ENCODE measurements at regions not wholly inside any gene's neighbourhood (a gene's known extent, or its start where the extent isn't known, plus 50 kb on each side); places are given as distances from the start of the nearest gene placed in this dataset.

DNA sequence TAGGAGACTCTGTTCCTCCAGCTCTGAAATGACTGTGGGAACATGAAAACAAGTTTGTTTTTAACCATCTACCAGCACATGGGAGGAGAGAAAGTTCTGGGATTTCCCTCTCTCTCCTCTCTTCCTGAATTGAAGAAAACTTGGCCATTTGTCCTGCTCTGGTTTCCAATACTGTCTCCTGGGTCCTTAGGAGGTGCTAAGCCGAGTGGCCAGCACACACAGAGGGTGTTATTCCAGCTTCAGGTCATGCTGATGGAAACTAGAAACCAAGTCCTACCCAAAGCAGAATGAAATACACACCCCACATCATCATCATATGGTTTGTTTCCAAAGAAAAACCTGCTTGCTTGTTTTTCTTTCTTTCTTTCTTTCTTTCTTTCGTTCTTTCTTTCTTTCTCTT lies 172.7 kb downstream of the RPLP1 start:
- no peak for TF ChIP-seq EP300 (IDR thresholded peaks at IDR 0.05; ENCODE audit: low read depth)
- TF ChIP-seq POLR2A (IDR thresholded peaks at IDR 0.05): no peak
- TF ChIP-seq POLR2AphosphoS5 (IDR thresholded peaks at IDR 0.05): no peak
- TF ChIP-seq, protein P1, sequence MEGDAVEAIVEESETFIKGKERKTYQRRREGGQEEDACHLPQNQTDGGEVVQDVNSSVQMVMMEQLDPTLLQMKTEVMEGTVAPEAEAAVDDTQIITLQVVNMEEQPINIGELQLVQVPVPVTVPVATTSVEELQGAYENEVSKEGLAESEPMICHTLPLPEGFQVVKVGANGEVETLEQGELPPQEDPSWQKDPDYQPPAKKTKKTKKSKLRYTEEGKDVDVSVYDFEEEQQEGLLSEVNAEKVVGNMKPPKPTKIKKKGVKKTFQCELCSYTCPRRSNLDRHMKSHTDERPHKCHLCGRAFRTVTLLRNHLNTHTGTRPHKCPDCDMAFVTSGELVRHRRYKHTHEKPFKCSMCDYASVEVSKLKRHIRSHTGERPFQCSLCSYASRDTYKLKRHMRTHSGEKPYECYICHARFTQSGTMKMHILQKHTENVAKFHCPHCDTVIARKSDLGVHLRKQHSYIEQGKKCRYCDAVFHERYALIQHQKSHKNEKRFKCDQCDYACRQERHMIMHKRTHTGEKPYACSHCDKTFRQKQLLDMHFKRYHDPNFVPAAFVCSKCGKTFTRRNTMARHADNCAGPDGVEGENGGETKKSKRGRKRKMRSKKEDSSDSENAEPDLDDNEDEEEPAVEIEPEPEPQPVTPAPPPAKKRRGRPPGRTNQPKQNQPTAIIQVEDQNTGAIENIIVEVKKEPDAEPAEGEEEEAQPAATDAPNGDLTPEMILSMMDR (IDR thresholded peaks at IDR 0.05): no peak
- intact Hi-C loops (cut with DNase I; ENCODE audit: low total_unique reads): no loop called here
- no peaks in the 10 kb centered on the region for H3K9me3 ChIP-seq
- H3K4me1 ChIP-seq: peaks cover 0 to 12% (median 5%) of the 10 kb centered on the region in 4 donors
- in situ Hi-C loops (cut with MboI; ENCODE audit: low pct_ligation_motif_present in 1 of 4, low pct_unique_long_range_greater_than_20kb in 1 of 4, low sequenced_read_pairs in 3 of 4): no loop called here
- H3K4me3 ChIP-seq: no peak overlapping the region
- 100% methylated on average over 1 of the region's 2 CpGs; no CpG with 5 or more reads in 1 of the 2 donors for WGBS, 2 donors (ENCODE audit: low coverage in 1 of 2)
- no peak overlapping the region for H3K27ac ChIP-seq
- no peaks in the 10 kb centered on the region for H3K27me3 ChIP-seq
- no peaks in the 10 kb centered on the region for H3K36me3 ChIP-seq
- DNase-seq: no peak

DNA sequence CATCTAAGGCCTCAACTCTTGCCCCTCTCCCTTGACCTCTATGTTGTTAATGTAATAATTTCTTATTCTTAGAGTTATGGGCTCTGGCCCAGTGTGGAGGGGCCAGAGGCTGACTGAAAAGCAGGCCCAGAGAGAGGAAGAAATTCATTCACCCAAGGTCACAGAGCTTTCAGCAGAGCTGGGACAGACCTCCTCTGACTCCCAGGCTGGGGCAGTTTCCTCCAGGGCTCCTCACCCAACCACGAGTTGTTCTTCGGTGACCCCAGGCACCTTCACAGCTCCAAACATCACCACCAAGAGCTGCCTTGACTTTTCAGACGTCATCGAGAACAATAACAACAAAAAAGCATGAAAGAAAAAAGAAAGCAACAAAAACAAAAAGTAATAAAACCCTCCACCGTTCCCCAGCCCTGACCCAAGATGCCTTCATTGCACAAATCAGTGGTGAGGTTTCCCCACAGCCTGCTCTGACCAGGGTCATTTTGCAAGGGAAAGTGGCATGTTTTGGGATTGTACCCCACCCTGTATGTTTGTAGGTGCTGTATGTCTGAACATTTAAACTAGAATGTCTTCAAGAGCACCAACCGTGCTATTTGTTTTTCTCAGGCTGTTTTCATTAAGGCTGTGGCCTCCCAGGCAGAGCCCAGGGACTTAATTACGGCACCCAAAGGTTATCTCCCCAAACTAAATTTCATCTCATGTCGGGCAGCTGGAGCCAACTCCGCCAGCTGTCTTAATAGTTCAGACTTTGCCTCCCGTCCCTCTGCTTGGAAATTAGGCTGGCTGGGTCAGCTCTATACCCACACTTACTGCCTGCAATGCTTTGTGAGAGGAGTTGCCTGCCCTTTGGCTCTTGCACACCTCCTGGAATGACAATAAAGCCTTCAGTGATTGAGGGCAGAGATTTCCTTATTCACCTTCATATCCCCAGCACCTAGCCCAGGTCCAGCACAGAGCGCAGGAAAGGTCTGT lies 173.8 kb downstream of the RPLP1 start:
- Histone ChIP-seq H3K27me3 (no peaks in the 10 kb centered on the region), H3K4me1 (peaks cover 0 to 12% (median 5%) of the 10 kb centered on the region in 4 donors), H3K9me3 (no peaks in the 10 kb centered on the region), H3K27ac (no peak overlapping the region), H3K36me3 (no peaks in the 10 kb centered on the region), H3K4me3 (no peak overlapping the region)
- intact Hi-C loops (cut with DNase I; ENCODE audit: low total_unique reads): no loop called here
- TF ChIP-seq POLR2AphosphoS5 (IDR thresholded peaks at IDR 0.05) (no peak), EP300 (IDR thresholded peaks at IDR 0.05; ENCODE audit: low read depth) (no peak), POLR2A (IDR thresholded peaks at IDR 0.05) (no peak)
- TF ChIP-seq, protein P1 (IDR thresholded peaks at IDR 0.05): no peak
- DNase-seq: peak; percentile 41
- in situ Hi-C loops (cut with MboI; ENCODE audit: low pct_ligation_motif_present in 1 of 4, low pct_unique_long_range_greater_than_20kb in 1 of 4, low sequenced_read_pairs in 3 of 4): no loop called here
- WGBS, 2 donors (ENCODE audit: low coverage in 1 of 2): 43 to 60% methylated on average over 5 to 11 of the region's 11 CpGs

DNA sequence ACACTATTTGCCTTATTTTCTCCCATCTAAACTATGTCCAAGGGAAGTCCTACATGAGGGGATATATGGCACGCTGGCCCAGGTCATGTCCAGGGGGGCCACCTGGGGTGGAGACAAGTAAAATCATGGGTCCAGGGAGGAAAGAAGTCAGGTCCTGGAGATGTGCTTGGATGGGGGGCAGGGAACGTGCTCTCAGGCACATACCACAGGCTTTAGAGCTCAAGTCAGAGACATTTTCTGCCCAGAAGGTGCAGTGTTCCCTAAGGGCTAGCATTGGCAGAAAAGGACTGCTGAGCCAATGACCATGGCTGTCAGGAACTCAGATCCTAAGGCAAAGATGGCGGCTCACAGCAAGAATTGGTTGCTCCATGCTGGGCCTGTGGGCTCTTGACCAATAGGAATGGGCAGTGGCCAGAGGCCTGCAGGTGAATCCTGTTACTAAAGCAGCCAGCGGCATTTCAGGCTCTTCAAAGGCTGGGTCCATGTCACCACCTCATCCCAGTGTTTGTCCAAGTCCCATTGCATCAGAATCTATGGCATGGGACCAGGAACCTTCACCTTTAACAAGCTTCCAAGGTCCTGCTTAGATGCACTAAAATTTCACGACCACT lies 175.0 kb downstream of the RPLP1 start:
- Histone ChIP-seq H3K27me3 (peaks cover under 1% of the 10 kb centered on the region), H3K27ac (no peak overlapping the region), H3K4me3 (no peak overlapping the region), H3K4me1 (peaks cover 0 to 12% (median 5%) of the 10 kb centered on the region in 4 donors), H3K36me3 (no peaks in the 10 kb centered on the region), H3K9me3 (no peaks in the 10 kb centered on the region)
- TF ChIP-seq, protein P1 (IDR thresholded peaks at IDR 0.05): no peak
- TF ChIP-seq POLR2A (IDR thresholded peaks at IDR 0.05) (no peak), EP300 (IDR thresholded peaks at IDR 0.05; ENCODE audit: low read depth) (no peak), POLR2AphosphoS5 (IDR thresholded peaks at IDR 0.05) (no peak)
- intact Hi-C loops (cut with DNase I; ENCODE audit: low total_unique reads) (no loop called here), in situ Hi-C loops (cut with MboI; ENCODE audit: low pct_ligation_motif_present in 1 of 4, low pct_unique_long_range_greater_than_20kb in 1 of 4, low sequenced_read_pairs in 3 of 4) (no loop called here)
- no peak for DNase-seq
- WGBS, 2 donors (ENCODE audit: low coverage in 1 of 2): 83 to 85% methylated on average over 2 to 5 of the region's 5 CpGs
